SJCRH30 (cell line): ENCODE measurements at regions not wholly inside any gene's neighbourhood (a gene's known extent, or its start where the extent isn't known, plus 50 kb on each side); places are given as distances from the start of the nearest gene placed in this dataset.
"Not testable (repeated sequence)": the region's sequence is repeated elsewhere in the genome, so short reads cannot be mapped to it uniquely, and the experiment has no call there.

Source experiments
- DNase-seq, 2 experiments: peaks; one replicate each; pipeline ENCODE4 v3.0.0-alpha.2; 2015 to 2020
- H3K27ac ChIP-seq: fragments of 250-450 bp; sonication (Bioruptor Pico); 2 replicates; pipeline ENCODE4 v1.5.1; 2020; ENCODE audit warnings: mild to moderate bottlenecking, moderate library complexity
- H3K27me3 ChIP-seq: fragments of 250-450 bp; sonication (Bioruptor Pico); 2 replicates; pipeline ENCODE4 v1.5.1; 2020; ENCODE audit warnings: mild to moderate bottlenecking, moderate library complexity
- H3K36me3 ChIP-seq: fragments of 250-450 bp; sonication (Bioruptor Pico); 2 replicates; pipeline ENCODE4 v1.5.1; 2020; ENCODE audit warnings: mild to moderate bottlenecking, moderate library complexity
- H3K4me1 ChIP-seq: fragments of 250-450 bp; sonication (Bioruptor Pico); 2 replicates; pipeline ENCODE4 v1.5.1; 2020; ENCODE audit warnings: mild to moderate bottlenecking, moderate library complexity
- H3K4me3 ChIP-seq: fragments of 250-450 bp; sonication (Bioruptor Pico); 2 replicates; pipeline ENCODE4 v1.5.1; 2020; ENCODE audit warnings: mild to moderate bottlenecking, moderate library complexity
- H3K9me3 ChIP-seq: fragments of 250-450 bp; sonication (Bioruptor Pico); replicated peaks from 2 replicates; pipeline ENCODE4 v1.5.1; 2020; ENCODE audit warnings: mild to moderate bottlenecking, moderate library complexity

DNA sequence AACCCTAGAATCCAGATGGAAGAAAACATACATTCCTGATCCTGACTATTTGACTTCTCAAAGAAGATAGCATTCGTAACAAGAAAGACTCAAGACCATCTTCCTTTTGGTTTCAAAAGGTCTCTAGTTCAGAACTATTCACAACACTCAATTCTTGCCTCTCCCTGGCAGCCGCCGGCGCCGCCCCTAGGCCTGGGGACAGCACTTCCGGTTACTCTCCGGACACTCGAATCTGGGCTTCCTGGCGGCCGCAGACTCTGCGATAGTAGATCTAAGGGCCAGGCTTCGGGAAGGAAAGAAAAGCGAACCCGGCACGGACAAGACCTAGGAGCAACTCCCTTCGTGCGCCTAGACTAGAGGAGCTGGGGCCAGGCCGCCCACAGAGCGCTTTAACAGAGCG is 107.8 kb upstream of the CCDC180 start:
- H3K4me1 ChIP-seq, H3K36me3 ChIP-seq, DNase-seq, H3K27me3 ChIP-seq, H3K27ac ChIP-seq, H3K9me3 ChIP-seq, H3K4me3 ChIP-seq: not testable (repeated sequence)

DNA sequence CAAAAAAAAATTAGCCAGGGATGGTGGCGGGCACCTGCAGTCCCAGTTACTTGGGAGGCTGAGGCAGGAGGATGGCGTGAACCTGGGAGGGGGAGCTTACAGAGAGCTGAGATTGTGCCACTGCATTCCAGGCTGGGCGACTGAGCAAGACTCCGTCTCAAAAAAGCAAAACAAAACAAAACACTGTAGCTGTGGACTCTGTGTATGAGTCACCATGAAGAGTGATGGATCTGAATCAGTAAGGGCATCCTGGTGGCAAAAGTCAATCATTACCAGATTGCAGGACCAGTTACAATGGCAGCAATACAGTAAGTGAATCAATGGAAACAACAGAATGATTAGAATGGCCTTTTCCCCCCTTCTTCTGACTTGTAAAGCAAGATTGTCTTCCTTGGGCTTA is 113.7 kb upstream of the CCDC180 start:
- DNase-seq, H3K4me1 ChIP-seq: not testable (repeated sequence)

DNA sequence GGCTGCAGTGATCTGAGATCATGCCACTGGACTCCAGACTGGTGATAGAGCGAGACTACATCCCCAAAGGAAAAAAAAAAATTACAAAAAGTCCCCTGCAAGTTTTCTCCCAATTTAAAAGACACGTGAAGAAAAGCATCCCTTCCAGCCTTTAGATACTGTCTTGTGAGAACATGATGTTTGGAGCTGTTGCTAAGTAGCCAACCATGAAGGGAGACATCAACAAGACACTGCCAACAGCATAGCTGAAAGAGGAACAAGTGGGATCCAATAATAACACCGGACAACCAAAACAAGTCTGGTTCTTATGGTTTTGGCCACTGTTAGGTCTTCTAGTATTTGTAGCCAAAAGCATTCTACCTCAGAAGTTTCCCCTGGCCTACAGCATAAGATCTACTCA is 118.9 kb upstream of the CCDC180 start:
- no peaks in the 10 kb centered on the region for H3K4me1 ChIP-seq
- DNase-seq, result no peak
- H3K36me3 ChIP-seq, result no peaks in the 10 kb centered on the region
- no peaks in the 10 kb centered on the region for H3K27me3 ChIP-seq
- no peak overlapping the region for H3K27ac ChIP-seq
- no peaks in the 10 kb centered on the region for H3K9me3 ChIP-seq
- no peak overlapping the region for H3K4me3 ChIP-seq

More for the DNA sequence above, 113.7 kb upstream of the CCDC180 start:
- not testable (repeated sequence) for H3K4me3 ChIP-seq, H3K9me3 ChIP-seq, H3K36me3 ChIP-seq, H3K27me3 ChIP-seq, H3K27ac ChIP-seq

DNA sequence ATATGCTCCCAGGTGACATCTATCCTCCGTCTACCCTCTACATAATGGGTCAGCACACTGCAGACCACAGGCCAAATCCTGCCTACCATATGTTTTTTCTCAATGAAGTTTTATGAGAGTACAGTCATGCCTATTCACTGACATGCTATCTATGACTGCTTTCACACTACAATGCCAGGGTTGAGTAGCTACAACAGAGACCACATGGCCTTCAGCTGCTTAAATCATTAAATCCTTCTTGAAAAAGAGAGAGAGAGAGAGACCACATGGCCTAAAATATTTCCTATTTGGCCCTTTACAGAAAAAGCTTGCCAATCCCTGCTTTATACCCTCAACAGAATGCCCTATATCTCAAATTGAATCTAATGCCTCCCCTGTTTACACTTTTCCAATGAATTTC is 119.8 kb upstream of the CCDC180 start:
- not testable (repeated sequence) for H3K9me3 ChIP-seq, H3K4me3 ChIP-seq, H3K4me1 ChIP-seq, H3K27ac ChIP-seq, H3K36me3 ChIP-seq, DNase-seq, H3K27me3 ChIP-seq

DNA sequence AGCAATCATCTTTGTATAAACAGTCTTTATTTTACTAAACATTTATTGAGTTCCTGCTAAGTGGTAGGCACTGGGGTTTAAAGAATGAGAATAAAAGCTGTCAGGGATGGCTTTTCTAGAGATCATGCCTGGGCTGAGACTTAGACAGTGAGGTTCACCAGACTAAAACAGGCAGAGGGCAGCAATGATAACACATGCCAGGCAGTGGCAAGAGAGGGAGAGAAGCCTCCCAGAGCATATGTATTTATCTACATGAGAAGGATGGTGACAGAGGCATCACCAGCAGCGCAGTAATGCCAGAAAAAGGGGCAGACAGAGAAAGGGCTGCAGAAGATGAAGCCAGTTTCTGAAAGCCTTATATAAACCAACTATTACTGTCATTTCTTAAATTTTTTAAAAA is 121.0 kb upstream of the CCDC180 start:
- Histone ChIP-seq H3K36me3 (no peaks in the 10 kb centered on the region), H3K4me3 (no peak overlapping the region), H3K4me1 (no peaks in the 10 kb centered on the region), H3K9me3 (no peaks in the 10 kb centered on the region), H3K27ac (no peak overlapping the region), H3K27me3 (no peaks in the 10 kb centered on the region)
- DNase-seq, result no peak

DNA sequence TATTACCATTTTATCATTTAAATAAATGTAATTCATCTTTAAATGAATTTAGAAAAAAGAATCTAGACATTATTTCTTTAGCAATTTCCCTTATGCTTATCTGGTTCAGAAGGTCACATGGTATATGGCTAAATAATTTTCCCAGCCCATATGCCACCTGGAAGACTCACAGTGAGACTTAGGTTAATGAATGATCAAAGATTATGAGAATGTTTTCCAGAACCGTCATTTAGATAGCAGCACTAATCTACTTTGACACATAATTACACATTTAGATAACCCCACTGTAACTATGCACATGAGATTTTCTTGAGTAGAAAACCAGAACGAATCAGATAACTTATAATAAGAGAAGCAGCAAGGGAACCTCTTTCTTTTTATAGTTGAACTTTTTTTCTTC is 124.9 kb upstream of the CCDC180 start:
- not testable (repeated sequence) for H3K4me3 ChIP-seq, H3K27me3 ChIP-seq, H3K27ac ChIP-seq, H3K4me1 ChIP-seq, H3K9me3 ChIP-seq, H3K36me3 ChIP-seq, DNase-seq

DNA sequence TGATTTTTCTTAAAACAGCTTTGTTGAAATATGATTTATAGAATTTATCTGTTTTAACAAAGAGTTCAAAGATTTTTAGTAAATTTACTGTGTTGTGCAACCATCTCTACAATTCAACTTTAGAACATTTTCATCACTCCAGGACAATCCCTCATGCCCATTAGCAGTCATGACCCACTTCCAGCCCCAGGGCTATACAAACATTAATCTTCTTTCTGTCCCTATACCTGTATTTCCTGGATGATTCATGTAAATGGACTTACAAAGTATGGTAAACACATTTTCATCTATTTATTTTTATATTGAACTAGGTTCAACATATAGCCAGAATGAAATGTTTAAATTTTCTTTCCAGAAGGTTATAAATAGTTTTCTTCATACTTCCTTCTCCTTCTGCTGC is 127.8 kb upstream of the CCDC180 start:
- H3K4me3 ChIP-seq, result no peak overlapping the region
- no peak for DNase-seq
- no peaks in the 10 kb centered on the region for H3K9me3 ChIP-seq
- H3K36me3 ChIP-seq, result no peaks in the 10 kb centered on the region
- H3K4me1 ChIP-seq, result no peaks in the 10 kb centered on the region
- no peak overlapping the region for H3K27ac ChIP-seq
- H3K27me3 ChIP-seq, result no peaks in the 10 kb centered on the region

DNA sequence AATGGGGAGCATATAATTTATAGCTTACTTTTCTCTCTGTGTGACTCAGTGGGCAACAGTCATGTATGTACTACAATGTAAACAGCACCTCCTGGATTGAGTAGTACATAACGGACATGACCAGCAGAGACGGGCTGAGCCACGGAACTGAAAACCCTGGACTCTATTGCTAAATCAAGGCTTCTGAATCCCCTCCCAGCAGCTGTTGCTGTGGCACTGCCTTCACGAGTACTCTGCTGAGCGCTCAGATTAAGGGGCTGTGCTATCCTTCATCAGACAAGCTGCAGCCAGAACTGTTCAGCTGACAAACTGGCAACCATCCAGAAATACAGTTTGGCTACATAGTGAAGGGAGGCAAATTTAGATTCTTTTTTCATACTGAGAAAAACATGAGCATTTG is 131.3 kb upstream of the CCDC180 start:
- Histone ChIP-seq H3K4me1 (no peaks in the 10 kb centered on the region), H3K27me3 (no peaks in the 10 kb centered on the region), H3K4me3 (no peak overlapping the region), H3K36me3 (no peaks in the 10 kb centered on the region), H3K9me3 (no peaks in the 10 kb centered on the region), H3K27ac (no peak overlapping the region)
- DNase-seq, result peak; percentile 57 to 69

DNA sequence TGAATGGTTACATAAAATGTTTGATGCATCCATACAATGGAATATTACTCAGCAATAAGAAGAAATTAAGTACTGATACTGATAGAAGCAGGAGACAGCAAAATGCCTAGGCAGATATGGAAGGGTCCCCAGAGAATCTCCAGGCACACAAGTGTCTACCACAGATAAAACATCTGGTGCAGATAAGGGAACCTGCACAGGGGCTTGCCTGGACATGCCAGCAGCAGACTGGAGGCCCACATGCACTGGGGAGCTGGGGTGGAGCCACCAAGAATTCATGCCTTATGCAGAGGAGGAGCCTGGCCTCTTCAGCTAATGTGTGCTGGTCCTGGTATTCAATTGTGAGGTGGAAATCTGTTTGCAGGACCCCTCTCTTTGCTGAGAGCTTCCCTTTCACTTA is 129.2 kb upstream of the CTSV start:
- H3K27ac ChIP-seq, DNase-seq, H3K27me3 ChIP-seq, H3K9me3 ChIP-seq, H3K36me3 ChIP-seq, H3K4me3 ChIP-seq, H3K4me1 ChIP-seq: not testable (repeated sequence)

DNA sequence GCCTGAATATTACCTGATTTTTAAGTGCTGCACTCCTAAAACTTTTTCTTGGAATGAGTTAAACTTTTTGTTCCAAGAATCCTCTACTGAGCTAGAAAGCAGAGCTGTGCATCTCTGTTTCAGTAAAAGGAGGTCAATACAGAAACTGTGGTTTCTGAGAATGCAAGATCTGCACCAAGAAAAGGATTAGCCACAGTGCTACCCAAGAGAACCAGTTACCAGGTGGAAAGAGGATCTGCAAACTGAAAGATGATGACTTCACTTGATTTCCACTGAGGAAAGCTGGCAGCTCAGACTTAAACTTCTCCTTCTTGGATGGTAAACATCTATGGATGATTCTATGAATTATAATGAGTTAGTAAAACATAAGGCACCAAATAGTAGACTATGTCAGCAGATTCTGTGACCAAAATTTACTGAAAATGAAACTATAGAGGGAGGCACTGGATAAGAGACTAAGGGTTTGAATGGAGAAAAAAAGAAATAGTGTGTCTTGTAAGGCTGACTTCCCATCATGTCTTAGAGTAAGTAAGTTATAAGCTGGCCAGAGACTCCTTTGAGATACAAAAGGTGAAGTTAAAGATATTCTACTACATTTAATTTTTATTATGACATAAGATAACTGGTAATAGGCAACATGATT is 127.7 kb upstream of the CTSV start:
- not testable (repeated sequence) for H3K36me3 ChIP-seq, H3K9me3 ChIP-seq, H3K4me3 ChIP-seq, H3K27ac ChIP-seq, H3K27me3 ChIP-seq, H3K4me1 ChIP-seq, DNase-seq

DNA sequence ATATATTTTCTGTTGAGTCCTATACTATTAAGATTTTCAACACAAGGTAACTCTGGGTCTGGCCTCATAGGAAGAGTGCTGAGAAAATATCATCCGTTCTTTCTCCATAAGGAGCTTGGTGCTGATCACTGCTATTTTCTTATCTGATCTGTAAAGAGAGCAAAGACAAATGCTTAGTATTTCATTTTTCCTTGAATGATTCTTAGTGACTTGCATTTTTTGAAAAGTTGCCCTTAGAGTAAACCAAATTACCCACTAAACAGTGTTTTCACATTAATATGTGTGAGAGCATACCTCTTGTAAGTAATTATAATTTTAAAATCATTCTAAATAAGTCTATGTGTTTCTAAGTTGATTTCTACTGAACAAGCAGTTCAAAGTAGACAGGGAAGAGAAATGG is 121.3 kb upstream of the CTSV start:
- Histone ChIP-seq H3K36me3 (no peaks in the 10 kb centered on the region), H3K27ac (no peak overlapping the region), H3K4me3 (no peak overlapping the region), H3K9me3 (no peaks in the 10 kb centered on the region), H3K27me3 (no peaks in the 10 kb centered on the region), H3K4me1 (no peaks in the 10 kb centered on the region)
- DNase-seq, result no peak

DNA sequence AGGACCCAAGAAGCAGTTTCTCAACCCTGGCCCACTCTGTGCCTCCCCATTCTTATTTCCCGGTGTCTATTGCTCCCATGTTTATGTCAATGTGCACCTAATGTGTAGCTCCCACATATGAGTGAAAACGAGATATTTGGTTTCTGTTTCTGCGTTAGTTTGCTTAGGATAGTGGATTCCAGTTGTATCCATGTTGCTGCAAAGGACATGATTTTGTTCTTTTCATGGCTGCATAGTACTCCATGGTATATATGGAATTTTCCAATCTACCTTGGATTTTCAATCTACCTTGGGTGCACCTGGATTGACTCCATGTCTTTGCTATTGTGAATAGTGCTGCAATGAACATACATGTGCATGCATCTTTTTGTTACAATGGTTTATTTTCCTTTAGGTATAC is 119.8 kb upstream of the CTSV start:
- not testable (repeated sequence) for H3K9me3 ChIP-seq, H3K4me3 ChIP-seq, H3K27ac ChIP-seq, DNase-seq, H3K4me1 ChIP-seq, H3K27me3 ChIP-seq, H3K36me3 ChIP-seq

DNA sequence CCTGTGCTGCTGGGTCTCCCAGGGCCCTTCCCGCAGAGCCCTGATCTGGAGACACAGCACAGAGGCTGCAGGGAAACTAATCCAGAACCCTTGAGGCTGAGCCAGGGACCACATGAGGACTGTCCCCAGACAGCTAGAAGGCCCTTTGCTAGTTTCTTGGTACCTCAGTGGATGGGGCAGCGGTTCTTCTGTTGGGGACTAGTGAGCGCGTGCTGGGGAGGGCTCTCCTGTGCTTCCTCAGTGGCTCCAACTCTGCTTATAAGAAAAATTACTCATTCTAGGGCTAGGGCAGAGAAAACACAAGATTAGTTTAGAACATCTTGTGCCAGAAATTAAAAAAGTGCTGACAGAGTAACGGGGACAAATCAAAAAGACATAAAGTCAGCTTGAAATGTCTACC is 116.5 kb upstream of the CTSV start:
- H3K36me3 ChIP-seq, DNase-seq, H3K4me3 ChIP-seq, H3K9me3 ChIP-seq, H3K27ac ChIP-seq, H3K4me1 ChIP-seq, H3K27me3 ChIP-seq: not testable (repeated sequence)

DNA sequence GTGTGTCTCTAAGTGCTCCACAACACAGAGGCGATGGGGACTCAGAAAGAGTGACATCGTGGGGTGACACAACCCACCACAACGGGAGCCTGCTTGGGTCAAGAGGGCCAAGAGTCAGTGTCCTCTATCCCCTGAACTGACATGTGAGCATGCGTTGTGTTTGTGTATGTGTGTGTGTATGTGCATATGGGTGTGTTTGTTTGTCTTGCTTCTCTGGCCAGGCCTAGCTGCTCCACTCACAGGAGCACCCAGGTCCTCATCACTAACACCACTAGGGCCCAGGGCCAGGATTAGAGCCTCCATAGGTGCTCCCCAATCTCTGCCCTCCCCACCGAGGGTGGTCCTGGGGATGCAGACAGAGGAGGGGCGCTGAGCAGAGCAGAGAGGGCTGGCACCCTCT is 115.0 kb upstream of the CTSV start:
- Histone ChIP-seq H3K4me3 (no peak overlapping the region), H3K4me1 (no peaks in the 10 kb centered on the region), H3K36me3 (no peaks in the 10 kb centered on the region), H3K27ac (no peak overlapping the region), H3K27me3 (no peaks in the 10 kb centered on the region), H3K9me3 (no peaks in the 10 kb centered on the region)
- DNase-seq, result no peak

DNA sequence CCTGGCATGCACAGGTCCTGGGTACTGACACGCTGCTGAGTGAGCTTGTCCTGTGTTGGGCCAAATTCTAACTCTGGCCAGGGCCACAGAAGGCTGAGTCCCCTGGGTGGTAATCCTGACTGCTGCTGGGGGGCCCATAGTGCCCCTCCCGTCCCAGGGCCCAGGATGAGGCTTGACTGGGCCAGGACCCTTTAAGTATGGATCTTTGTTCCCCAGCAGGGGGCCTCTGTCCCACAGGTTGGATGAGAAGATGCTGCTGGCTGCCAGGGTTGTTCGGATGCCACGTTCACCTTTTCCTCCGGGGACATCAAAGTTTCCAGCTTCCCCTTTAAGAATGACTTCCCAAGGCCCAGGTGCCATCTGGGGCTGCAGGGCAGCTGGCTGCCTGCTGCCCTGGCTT is 114.2 kb upstream of the CTSV start:
- not testable (repeated sequence) for H3K4me1 ChIP-seq, DNase-seq, H3K36me3 ChIP-seq, H3K27me3 ChIP-seq, H3K27ac ChIP-seq, H3K9me3 ChIP-seq, H3K4me3 ChIP-seq

DNA sequence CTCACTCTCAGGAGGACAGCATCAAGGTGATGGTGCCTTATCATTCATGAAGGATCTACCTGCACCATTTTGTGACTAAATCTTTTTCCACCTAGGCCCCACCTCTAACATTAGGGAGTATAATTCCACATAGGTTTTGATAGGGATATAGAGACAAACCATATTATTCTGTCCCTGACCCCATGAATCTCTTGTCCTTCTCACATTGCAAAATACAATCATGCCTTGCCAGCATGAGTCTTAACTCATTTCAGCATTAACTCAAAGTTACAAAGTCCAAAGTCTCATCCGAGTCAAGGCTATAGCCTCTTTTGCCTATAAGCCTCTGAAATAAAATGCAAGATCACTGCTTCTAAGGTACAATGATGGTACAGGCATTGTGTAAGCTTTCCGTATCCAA is 111.5 kb upstream of the CTSV start:
- H3K4me1 ChIP-seq, H3K27ac ChIP-seq: not testable (repeated sequence)

DNA sequence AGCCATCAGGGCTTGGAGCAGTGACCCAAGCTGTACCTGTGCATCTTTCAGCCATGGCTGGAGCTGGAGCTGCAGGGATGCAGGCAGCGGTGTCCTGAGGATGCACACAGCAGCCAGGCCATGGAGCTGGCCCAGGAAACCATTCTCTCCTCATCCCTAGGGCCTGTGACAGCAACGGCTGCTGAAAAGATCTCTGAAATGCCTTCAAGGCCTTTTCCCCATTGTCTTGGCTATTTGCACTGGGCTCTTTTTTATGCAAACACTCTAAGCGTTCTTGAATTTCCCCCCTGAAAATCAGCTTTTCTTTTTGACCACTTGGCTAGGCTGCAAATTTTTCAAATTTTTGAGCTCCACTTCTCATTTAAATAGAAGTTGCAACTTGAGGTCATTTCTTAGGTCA is 109.5 kb upstream of the CTSV start:
- DNase-seq, H3K4me3 ChIP-seq, H3K9me3 ChIP-seq, H3K4me1 ChIP-seq, H3K27ac ChIP-seq, H3K27me3 ChIP-seq, H3K36me3 ChIP-seq: not testable (repeated sequence)

More for the DNA sequence above, 111.5 kb upstream of the CTSV start:
- H3K27me3 ChIP-seq, H3K9me3 ChIP-seq, H3K4me3 ChIP-seq, H3K36me3 ChIP-seq, DNase-seq: not testable (repeated sequence)
